Activated naive CD8-positive, alpha-beta T cell treated with anti-CD3 and anti-CD28 coated beads for 36 hours (primary cell): ENCODE measurements at regions not wholly inside any gene's neighbourhood (a gene's known extent, or its start where the extent isn't known, plus 50 kb on each side); places are given as distances from the start of the nearest gene placed in this dataset.

Experiments
- DNase-seq: peaks from one replicate; pipeline ENCODE4 v3.0.0; 2021
- H3K27ac Mint-ChIP-seq: one replicate; pipeline ENCODE4 v1.8.0; 2022; ENCODE audit warnings: mild to moderate bottlenecking, moderate library complexity, mixed read lengths
- H3K27me3 Mint-ChIP-seq: one replicate; pipeline ENCODE4 v1.8.0; 2022; ENCODE audit warnings: mild to moderate bottlenecking, mixed read lengths
- H3K36me3 Mint-ChIP-seq: one replicate; pipeline ENCODE4 v1.8.0; 2021; ENCODE audit warnings: mild to moderate bottlenecking, mixed read lengths
- H3K4me1 Mint-ChIP-seq: one replicate; pipeline ENCODE4 v1.8.0; 2021; ENCODE audit warnings: mixed read lengths
- H3K4me3 Mint-ChIP-seq: one replicate; pipeline ENCODE4 v1.8.0; 2022; ENCODE audit warnings: mild to moderate bottlenecking, moderate library complexity, mixed read lengths
- H3K9me3 Mint-ChIP-seq: one replicate; pipeline ENCODE4 v1.8.0; 2022; ENCODE audit warnings: mixed read lengths

DNA sequence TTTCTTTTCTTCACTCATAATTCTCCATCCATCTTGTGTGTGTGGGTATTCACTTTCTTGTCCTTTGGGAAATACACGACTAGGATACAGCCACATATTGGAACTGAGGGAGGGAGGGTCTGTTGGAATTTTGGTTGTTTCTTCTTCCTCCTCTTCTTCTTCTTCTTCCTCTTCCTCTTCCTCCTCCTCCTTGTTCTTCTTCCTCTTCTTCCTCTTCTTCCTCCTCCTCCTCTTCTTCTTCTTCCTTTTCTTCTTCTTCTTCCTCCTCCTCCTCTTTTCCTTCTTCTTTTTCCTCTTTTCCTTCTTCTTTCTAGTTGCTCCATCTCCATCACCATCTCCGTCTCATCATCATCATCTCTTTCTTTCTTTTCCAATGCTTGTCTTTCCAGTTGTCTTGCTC lies 1307.3 kb upstream of the ZEB2 start:
- Mint-ChIP-seq H3K4me1 (no peaks in the 10 kb centered on the region), H3K4me3 (no peak overlapping the region), H3K27ac (no peak overlapping the region), H3K36me3 (no peaks in the 10 kb centered on the region), H3K9me3 (peaks cover 1% of the 10 kb centered on the region), H3K27me3 (no peaks in the 10 kb centered on the region)
- DNase-seq: no peak

DNA sequence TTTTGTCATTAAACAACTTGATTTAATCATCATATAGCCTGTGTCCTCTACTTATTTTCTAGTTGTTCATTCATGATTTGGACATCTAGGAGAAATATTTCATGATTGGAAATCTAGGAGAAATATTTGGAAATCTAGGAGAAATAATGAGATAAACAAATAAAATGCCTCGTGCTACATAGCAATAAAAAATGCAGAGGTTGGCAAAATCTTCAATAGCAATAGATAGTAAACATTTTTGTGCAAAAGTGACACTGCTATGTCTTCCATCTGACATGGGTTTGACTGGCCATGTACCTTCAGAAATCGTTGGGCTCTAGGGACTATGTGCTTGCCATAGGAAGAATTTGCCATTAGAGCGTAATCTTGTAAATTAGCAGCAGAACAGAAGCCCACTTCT lies 1304.5 kb upstream of the ZEB2 start:
- Mint-ChIP-seq H3K27ac (no peak overlapping the region), H3K4me1 (no peaks in the 10 kb centered on the region), H3K36me3 (no peaks in the 10 kb centered on the region), H3K9me3 (no peaks in the 10 kb centered on the region), H3K27me3 (no peaks in the 10 kb centered on the region), H3K4me3 (no peak overlapping the region)
- no peak for DNase-seq

DNA sequence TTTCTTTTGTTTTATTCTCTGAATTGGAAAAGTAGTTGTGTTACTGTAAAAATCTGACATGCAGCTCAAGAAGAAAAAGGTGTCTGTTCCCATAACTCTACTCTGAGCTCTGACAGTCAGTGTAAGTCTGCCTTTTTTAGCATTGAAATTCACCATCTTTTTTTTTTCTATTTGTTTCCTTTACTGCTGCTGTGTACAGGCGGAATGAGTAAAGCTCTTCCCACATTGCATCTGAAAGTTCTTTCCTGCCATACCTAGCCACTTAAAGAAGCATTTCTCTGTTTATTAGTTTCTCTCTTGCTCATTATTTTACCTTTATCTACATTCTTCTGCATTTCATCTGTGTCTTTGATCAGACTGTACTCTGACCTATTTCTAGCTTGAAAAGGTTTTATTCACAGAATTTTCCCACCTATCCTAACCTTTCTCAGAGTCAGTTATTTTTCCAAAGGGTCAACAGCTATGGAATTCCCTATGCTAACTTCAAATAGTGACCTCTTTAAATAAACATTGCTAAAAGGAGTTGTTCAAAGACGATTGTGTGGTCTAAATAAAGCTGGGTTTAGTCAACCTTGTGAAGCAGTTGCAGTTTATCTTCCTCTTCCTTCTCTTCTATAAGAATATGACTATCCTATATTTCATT lies 1303.1 kb upstream of the ZEB2 start:
- no peaks in the 10 kb centered on the region for H3K27me3 Mint-ChIP-seq
- no peaks in the 10 kb centered on the region for H3K36me3 Mint-ChIP-seq
- H3K4me3 Mint-ChIP-seq: no peak overlapping the region
- no peaks in the 10 kb centered on the region for H3K4me1 Mint-ChIP-seq
- H3K9me3 Mint-ChIP-seq: no peaks in the 10 kb centered on the region
- DNase-seq: no peak
- H3K27ac Mint-ChIP-seq: no peak overlapping the region

DNA sequence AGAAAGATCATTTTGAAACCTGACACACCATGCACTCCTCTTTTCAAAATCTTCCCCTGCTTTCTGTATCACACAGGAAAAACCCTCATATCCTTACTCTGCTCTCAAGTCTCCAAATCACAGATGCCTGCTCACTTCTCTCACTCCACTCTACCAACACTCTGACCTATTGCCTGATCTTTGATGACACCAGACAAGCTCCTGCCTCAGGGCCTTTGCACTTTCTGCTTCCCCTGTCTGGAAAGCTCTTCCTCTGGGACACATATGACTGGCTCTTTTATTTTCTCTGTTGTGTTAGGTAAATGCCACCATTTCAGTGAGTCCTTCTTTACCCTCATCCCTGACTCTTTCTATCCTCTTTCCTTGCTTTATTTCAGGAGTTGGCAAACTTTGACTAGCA lies 1300.7 kb upstream of the ZEB2 start:
- no peak overlapping the region for H3K27ac Mint-ChIP-seq
- H3K36me3 Mint-ChIP-seq: no peaks in the 10 kb centered on the region
- H3K4me1 Mint-ChIP-seq: no peaks in the 10 kb centered on the region
- H3K9me3 Mint-ChIP-seq: no peaks in the 10 kb centered on the region
- H3K27me3 Mint-ChIP-seq: no peaks in the 10 kb centered on the region
- no peak for DNase-seq
- H3K4me3 Mint-ChIP-seq: no peak overlapping the region

DNA sequence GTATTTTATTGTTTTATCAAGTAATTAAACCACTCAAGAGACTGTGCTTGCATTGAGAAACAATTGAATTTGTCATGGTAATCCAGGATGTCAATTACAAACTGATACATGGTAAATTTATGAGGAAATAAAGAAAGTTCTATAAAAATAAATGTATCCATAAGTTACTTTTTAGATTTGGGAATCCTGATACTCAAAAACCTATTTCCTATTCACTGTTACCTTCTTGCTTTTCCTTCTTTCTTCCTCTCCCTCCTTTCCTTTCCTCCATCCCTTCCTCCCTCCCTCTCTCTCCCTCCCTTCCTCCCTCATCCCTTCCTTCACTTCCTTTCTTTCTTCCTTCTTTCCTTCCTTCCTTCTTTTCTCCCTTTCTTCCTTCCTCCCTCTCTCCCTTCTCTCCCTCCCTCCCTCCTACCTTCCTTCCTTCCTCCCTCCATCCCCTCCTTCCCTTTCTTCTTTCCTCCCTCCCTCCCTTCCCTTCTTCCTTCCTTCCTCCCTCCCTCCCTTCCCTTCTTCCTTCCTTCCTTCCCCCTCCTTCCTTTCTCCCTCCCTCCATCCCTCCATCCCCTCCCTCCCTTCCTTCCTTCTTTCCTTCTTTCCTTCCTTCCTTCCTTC lies 1299.1 kb upstream of the ZEB2 start:
- Mint-ChIP-seq H3K36me3 (no peaks in the 10 kb centered on the region), H3K27ac (no peak overlapping the region), H3K27me3 (no peaks in the 10 kb centered on the region), H3K4me1 (no peaks in the 10 kb centered on the region), H3K4me3 (no peak overlapping the region), H3K9me3 (no peaks in the 10 kb centered on the region)
- DNase-seq: no peak

DNA sequence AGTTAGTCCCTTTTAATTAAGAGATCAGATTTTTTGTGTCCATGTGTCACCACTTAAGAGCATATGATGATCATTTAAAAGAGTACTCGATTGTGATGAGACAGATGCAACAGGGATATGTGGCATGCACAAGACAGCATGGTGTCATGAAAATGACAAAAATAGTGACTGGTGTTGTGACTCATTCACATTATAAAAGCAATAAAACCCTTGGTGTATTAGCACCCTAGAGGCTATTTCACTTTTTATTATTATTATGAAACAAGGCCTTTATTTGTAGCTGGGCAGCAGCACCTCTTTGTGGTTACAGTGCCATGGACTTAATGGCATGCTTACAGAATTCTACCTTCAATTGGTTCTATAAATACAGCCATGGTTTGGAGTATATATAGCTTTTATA lies 1296.0 kb upstream of the ZEB2 start:
- no peaks in the 10 kb centered on the region for H3K9me3 Mint-ChIP-seq

DNA sequence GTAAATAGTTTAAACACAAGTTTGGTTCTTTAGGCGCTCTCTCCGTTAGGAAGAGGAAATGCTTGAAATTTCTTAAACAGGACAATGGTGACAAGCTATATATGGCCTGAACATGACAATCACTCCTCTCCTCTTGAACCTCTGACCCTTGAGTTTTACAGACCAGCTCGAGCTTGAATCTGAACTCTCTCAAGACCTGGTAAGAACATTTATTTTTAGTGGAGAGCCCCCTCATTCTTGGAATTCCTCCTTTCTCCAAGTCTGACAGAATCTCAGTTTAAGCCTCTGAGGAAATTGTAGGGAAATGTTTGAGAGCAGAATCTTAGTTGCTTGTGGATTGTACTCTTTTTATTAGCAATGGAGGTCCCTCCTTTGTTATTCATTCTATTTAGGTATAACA lies 1293.6 kb upstream of the ZEB2 start:
- no peak for DNase-seq
- no peak overlapping the region for H3K27ac Mint-ChIP-seq
- H3K9me3 Mint-ChIP-seq: no peaks in the 10 kb centered on the region
- no peaks in the 10 kb centered on the region for H3K4me1 Mint-ChIP-seq
- H3K4me3 Mint-ChIP-seq: no peak overlapping the region
- no peaks in the 10 kb centered on the region for H3K27me3 Mint-ChIP-seq
- H3K36me3 Mint-ChIP-seq: no peaks in the 10 kb centered on the region

More for the DNA sequence above, 1296.0 kb upstream of the ZEB2 start:
- Mint-ChIP-seq H3K4me3 (no peak overlapping the region), H3K27ac (no peak overlapping the region), H3K27me3 (no peaks in the 10 kb centered on the region), H3K36me3 (no peaks in the 10 kb centered on the region), H3K4me1 (no peaks in the 10 kb centered on the region)
- DNase-seq: no peak

DNA sequence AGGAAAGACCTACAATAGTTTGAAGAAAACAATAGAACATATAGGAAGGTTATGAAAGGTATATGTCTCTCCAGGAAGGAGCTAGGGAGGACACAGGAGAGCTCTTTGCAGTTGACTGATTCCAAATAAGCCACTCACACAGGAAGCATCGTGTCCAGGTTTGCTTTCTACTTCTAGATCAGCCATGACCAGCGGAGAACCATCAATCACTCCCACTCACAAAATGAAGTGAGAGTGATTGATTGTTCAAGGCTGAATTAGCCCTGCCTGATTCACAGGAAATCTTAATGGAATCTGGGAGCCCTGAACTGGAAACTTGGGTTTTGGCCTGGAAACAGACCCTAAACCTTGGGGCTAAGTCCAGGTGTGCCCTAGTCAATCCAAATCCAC lies 1292.2 kb upstream of the ZEB2 start:
- no peak overlapping the region for H3K27ac Mint-ChIP-seq
- DNase-seq: no peak
- no peaks in the 10 kb centered on the region for H3K27me3 Mint-ChIP-seq
- H3K36me3 Mint-ChIP-seq: no peaks in the 10 kb centered on the region
- H3K4me3 Mint-ChIP-seq: no peak overlapping the region
- H3K9me3 Mint-ChIP-seq: no peaks in the 10 kb centered on the region
- H3K4me1 Mint-ChIP-seq: no peaks in the 10 kb centered on the region

DNA sequence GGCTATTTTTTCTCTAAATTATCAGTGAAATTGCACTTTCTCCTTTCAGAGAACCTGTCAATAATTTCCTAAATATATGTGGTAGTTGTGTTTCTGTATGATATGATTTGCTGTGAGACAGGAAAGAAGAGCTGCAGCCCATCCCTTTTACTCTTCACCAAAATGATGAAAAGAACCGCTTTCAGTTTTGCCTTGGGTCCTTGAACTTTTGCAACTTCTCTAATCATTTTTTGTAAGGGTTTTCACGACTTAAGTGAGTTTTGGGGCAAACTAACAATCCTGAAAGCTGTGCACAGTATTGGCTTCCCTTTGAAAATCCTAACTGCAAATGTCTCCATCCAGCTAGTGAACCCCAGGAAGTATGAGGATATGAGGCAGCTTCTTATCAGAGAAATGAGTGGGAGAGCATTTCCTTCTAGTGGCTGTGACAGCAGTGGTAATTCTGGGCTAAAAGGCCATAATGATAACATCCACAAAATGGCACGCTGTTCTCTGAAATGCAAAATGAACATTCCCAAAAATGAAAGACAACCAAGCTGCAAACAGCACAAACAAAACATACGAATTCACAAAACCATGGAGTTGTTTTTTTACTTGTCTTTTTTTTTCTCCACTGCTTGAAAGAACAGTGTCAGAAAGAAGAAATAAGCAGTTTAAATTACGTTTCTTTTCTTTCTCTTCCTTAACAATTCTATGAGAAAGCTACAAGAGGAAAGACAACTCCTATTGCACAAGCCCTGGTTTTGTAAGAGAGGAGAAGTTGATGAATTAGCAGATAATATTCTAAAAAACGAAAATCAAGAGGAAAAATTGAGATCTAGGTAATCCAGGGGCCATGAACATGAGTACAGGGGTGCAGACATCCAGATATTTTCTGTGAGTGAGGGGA lies 1291.6 kb upstream of the ZEB2 start:
- Mint-ChIP-seq H3K27ac (no peak overlapping the region), H3K27me3 (no peaks in the 10 kb centered on the region), H3K4me3 (no peak overlapping the region), H3K36me3 (no peaks in the 10 kb centered on the region), H3K9me3 (no peaks in the 10 kb centered on the region), H3K4me1 (no peaks in the 10 kb centered on the region)
- no peak for DNase-seq

DNA sequence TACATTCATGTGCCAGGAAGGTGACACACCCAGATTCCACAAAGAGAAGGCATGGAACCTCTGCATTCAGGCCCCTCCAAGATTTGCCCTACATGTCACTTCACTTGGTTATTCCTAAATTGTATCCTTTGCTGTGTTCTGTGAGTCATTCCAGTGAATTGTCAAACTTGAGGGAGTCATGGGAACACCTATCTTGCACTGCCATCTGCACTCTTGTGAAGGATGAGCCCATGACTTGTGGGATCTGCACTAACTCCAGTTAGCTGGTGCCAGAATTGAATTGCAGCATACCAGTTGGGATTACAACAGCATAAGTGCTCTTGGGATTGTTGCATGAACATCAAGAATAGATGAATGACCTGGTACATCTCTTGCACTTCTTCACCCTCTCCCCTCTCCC lies 1288.0 kb upstream of the ZEB2 start:
- Mint-ChIP-seq H3K4me3 (no peak overlapping the region), H3K9me3 (no peaks in the 10 kb centered on the region), H3K36me3 (no peaks in the 10 kb centered on the region), H3K27ac (no peak overlapping the region), H3K27me3 (no peaks in the 10 kb centered on the region), H3K4me1 (no peaks in the 10 kb centered on the region)
- DNase-seq: no peak

DNA sequence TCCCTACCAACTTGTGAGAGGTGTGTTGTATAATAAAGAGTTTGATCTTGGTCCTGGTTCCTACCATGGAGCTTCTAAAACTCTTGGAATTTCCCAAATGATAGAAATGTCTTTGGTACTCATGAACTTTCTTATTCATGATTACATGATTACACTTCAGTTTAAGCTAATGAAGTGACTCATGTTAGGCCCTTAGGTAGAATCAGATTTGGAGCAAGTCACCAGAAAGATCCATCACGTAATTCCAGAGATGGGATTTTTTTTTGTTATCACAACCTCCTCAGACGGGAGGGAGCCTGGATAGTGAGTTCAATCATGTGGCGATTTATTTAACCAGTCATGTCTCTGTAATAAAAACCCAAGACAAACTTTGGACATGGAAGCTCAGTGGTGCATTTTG lies 1287.6 kb upstream of the ZEB2 start:
- no peak for DNase-seq
- Mint-ChIP-seq H3K4me3 (no peak overlapping the region), H3K36me3 (no peaks in the 10 kb centered on the region), H3K9me3 (no peaks in the 10 kb centered on the region), H3K4me1 (no peaks in the 10 kb centered on the region), H3K27me3 (no peaks in the 10 kb centered on the region), H3K27ac (no peak overlapping the region)

DNA sequence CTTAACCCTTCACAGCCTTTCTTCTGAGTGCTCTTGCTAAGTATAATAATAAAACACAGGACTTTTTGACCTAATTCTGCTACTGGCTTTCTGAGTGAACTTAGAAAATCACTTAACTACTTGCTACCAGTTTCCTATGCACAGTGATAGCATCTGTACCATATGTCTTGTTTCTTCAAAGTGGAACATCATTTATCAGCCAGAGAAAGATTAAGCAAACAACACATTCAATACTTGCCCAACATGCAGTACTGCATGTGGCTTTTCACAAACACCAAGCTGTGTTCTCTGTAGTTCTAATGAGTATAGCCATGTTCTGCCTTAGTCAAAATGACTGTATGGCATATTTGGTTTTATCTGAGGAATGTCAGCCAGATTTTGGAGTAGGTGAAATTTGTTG lies 1286.6 kb upstream of the ZEB2 start:
- Mint-ChIP-seq H3K4me1 (no peaks in the 10 kb centered on the region), H3K9me3 (no peaks in the 10 kb centered on the region), H3K27me3 (no peaks in the 10 kb centered on the region), H3K27ac (no peak overlapping the region), H3K4me3 (no peak overlapping the region), H3K36me3 (no peaks in the 10 kb centered on the region)
- no peak for DNase-seq

DNA sequence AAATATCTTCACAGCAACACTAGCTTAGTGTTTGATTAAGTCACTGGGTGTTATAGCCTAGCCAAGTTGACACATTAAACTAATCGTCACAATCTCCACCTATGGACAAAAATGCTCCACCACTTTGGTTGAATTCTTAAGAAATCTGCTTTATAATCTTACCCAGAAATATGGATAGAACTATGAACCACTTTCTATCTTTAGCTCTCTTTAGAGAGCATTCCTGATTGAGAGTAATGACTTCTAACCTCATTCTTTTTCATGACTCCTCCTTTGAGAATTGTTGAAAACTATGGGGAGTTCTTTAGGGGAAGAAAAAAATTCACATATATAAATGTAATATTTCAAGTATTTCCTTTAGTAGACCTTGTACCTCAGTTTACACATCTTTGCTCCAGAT lies 1282.2 kb upstream of the ZEB2 start:
- H3K4me3 Mint-ChIP-seq: no peak overlapping the region
- H3K9me3 Mint-ChIP-seq: no peaks in the 10 kb centered on the region
- no peak for DNase-seq
- no peaks in the 10 kb centered on the region for H3K4me1 Mint-ChIP-seq
- no peak overlapping the region for H3K27ac Mint-ChIP-seq
- H3K27me3 Mint-ChIP-seq: peaks cover 3% of the 10 kb centered on the region
- H3K36me3 Mint-ChIP-seq: no peaks in the 10 kb centered on the region

DNA sequence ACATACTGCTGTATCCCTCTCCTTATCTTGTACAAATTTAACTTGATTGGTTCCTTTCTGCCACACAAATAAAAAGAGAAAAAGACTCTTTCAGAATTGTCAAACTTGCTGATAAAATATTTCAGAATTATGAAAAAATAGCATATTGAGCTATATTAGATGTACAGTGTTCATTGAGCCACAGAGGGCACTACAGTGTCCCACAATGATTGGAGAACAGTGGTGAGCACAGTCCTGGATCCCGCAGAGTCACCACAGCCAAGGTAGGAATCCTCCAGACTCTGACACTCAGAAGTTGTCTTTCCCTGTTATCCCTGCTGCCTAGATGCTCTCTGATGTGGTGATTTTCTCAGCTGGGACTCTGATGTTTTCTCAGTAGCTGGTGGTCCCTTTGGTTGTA lies 1281.3 kb upstream of the ZEB2 start:
- H3K27ac Mint-ChIP-seq: no peak overlapping the region
- H3K4me1 Mint-ChIP-seq: no peaks in the 10 kb centered on the region

DNA sequence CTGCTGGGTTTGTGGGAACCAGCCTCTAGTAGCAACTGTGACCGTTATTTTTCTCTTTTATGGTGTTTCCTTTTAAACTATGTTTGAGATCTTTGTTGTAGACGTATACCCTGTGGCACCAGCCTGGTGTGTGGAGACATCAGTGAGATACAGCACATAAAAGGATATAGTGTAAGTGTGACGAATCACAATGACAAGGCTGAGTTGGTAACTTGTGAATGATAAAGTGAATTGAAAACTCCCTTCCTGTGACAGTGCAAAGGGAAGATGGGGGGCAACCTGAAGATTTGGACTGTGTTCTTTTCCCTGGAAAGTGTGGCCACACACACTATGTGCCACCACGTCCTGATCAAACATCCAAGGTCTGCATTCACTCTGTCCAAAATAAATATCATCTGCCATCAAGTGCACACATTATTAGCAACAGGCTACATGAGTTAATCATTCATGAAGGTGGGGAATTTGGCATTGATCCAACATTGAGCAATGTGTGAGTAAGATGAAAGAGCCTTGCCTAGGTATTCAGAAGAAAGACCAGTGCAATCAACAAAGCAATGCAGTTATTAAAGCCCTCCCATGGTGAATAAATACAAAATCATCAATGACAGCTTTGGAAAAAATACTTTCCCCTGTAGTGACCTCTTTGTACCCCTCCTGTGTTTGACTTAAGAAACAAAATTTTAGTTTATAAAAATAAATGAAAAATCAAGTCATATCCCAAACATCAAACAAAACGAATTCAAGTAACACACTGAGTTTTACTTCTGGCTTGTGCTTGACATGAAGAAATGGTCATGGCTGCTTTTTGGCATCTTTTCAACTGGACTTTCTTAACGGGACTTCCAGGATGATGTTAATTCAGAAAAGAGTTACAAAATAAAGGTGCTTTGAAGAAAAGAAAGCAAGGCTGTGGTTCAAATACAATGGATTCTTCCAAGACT lies 1280.5 kb upstream of the ZEB2 start:
- H3K27me3 Mint-ChIP-seq: peaks cover 3% of the 10 kb centered on the region
- H3K36me3 Mint-ChIP-seq: no peaks in the 10 kb centered on the region
- H3K27ac Mint-ChIP-seq: no peak overlapping the region
- no peaks in the 10 kb centered on the region for H3K9me3 Mint-ChIP-seq
- no peak overlapping the region for H3K4me3 Mint-ChIP-seq
- no peak for DNase-seq
- no peaks in the 10 kb centered on the region for H3K4me1 Mint-ChIP-seq

More for the DNA sequence above, 1281.3 kb upstream of the ZEB2 start:
- Mint-ChIP-seq H3K9me3 (no peaks in the 10 kb centered on the region), H3K27me3 (peaks cover 3% of the 10 kb centered on the region), H3K4me3 (no peak overlapping the region), H3K36me3 (no peaks in the 10 kb centered on the region)
- DNase-seq: no peak
